Mucosa of descending colon (tissue), 3 donors: ENCODE measurements at regions not wholly inside any gene's neighbourhood (a gene's known extent, or its start where the extent isn't known, plus 50 kb on each side); places are given as distances from the start of the nearest gene placed in this dataset.

Source experiments
- ATAC-seq: fragments of 200-7000 bp; cut with Tn5 transposase; one replicate; pipeline ENCODE4 v1.9.1; 2020; ENCODE audit warnings: mild to moderate bottlenecking, moderate library complexity
- DNase-seq, 3 donors: peaks; one replicate each; pipeline ENCODE4 v3.0.0-alpha.2; 2020
- H3K36me3 ChIP-seq: fragments of 200-600 bp; one replicate; pipeline ENCODE4 v1.8.0; 2021; ENCODE audit warnings: low read depth, mild to moderate bottlenecking
- H3K4me1 ChIP-seq: fragments of 200-600 bp; one replicate; pipeline ENCODE4 v1.8.0; 2021; ENCODE audit warnings: low read depth, mild to moderate bottlenecking
- H3K4me3 ChIP-seq: fragments of 200-600 bp; one replicate; pipeline ENCODE4 v1.8.0; 2021; ENCODE audit warnings: mild to moderate bottlenecking
- H3K9me3 ChIP-seq: fragments of 200-600 bp; one replicate; pipeline ENCODE4 v1.8.0; 2021; ENCODE audit warnings: mild to moderate bottlenecking
- intact Hi-C, 2 donors: fragments of 100-400 bp; cut with DNase I in 1 of 2; cut with micrococcal nuclease in 1 of 2; formaldehyde crosslinking; loops; one replicate each; pipeline versions ENCODE4 v1.11.0 to v1.11.1; 2022; cut with DNase I, micrococcal nuclease
- TF ChIP-seq, protein P1 (sequence below): fragments of 200-600 bp; IDR thresholded peaks from one replicate; pipeline ENCODE4 v1.8.0; 2022; ENCODE audit warnings: antibody characterized with exemption, mild to moderate bottlenecking
- donor health status: DM: no; HTN: no; CAD: no; lungs with moderate emphysema.
- donor health status: DM: no; HTN: no; CAD: no.
- donor health status: DM: no; HTN: yes; CAD: no.

DNA sequence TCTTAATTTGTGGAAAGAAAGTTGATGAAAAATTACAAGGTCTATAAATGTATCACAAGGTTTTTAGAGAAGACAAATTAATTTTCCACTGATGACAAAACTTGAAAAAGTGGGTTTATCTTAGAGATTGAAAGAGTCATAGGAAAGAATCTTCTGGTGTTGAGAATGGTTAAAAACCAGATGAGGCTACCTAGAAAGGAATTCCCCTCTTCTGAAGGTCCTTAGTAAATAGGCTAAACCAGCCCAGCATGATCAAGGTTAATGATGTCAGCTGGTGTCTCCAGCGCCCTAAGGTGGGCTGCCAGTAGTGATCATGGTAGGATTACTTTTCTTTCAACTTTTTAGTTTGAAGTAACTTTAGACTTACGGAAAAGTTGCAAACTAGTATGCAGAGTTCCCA lies 71.8 kb upstream of the PGRMC2 start:
- H3K36me3 ChIP-seq, result no peaks in the 10 kb centered on the region
- no peak for DNase-seq
- intact Hi-C loops, result no loop called here
- peaks cover 5% of the 10 kb centered on the region for H3K4me1 ChIP-seq
- no peak overlapping the region for H3K4me3 ChIP-seq
- no peaks in the 10 kb centered on the region for H3K9me3 ChIP-seq
- TF ChIP-seq, protein P1, sequence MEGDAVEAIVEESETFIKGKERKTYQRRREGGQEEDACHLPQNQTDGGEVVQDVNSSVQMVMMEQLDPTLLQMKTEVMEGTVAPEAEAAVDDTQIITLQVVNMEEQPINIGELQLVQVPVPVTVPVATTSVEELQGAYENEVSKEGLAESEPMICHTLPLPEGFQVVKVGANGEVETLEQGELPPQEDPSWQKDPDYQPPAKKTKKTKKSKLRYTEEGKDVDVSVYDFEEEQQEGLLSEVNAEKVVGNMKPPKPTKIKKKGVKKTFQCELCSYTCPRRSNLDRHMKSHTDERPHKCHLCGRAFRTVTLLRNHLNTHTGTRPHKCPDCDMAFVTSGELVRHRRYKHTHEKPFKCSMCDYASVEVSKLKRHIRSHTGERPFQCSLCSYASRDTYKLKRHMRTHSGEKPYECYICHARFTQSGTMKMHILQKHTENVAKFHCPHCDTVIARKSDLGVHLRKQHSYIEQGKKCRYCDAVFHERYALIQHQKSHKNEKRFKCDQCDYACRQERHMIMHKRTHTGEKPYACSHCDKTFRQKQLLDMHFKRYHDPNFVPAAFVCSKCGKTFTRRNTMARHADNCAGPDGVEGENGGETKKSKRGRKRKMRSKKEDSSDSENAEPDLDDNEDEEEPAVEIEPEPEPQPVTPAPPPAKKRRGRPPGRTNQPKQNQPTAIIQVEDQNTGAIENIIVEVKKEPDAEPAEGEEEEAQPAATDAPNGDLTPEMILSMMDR, result no peak
- ATAC-seq, result no peak

DNA sequence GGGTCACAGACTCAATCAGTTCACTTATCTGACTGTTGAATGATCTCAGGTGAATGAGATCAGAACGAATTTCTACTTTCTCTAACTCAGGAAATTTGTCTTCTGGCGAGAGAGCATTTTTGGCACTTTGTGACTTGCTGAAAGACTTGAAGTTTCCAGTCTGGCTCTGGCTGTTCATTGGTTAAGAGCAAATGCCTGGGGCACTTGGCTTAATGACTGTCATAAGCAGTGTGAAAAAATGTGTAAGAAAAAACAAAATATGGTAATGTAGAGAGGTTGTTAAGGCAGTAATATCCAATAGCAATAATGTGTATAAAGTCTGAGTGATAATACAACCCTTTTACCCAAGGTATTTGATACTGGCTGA lies 71.3 kb upstream of the PGRMC2 start:
- DNase-seq, result no peak
- Histone ChIP-seq H3K36me3 (no peaks in the 10 kb centered on the region), H3K4me1 (peaks cover 5% of the 10 kb centered on the region), H3K9me3 (no peaks in the 10 kb centered on the region), H3K4me3 (no peak overlapping the region)
- ATAC-seq, result no peak
- intact Hi-C loops, result no loop called here
- TF ChIP-seq, protein P1, result no peak

DNA sequence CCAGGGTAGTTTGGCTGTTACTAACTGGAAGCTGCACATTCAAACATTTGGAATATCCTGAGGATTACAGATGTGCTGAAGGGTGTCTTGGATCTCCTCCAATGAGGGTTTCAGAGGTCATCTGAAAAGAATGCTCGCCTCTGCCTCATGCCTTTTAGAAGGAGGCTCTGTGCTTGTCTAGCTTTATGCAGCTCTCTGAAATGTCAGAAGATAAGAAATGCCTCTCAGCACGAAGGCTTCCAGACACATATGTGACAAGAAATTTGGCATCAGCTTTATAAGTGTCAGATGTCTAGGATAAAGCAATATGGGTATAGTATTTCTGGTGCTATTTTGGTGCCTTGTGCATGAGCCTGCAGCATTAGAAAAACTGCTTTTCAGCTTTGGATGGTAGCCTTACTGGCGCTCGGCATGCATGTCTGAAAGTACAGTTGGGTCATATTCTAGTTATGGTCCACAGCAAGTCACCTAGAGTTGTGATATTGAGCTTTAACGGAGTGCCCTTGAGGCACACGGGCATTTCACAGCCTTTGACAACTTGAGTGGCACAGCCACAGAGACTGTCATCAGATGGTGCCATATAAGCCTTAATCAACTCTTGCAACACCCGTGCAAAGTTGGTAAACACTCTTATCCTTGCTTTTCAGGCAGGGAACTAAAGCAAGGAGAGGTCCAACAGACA lies 70.8 kb upstream of the PGRMC2 start:
- Histone ChIP-seq H3K4me1 (peaks cover 5% of the 10 kb centered on the region), H3K9me3 (no peaks in the 10 kb centered on the region), H3K4me3 (no peak overlapping the region), H3K36me3 (no peaks in the 10 kb centered on the region)
- TF ChIP-seq, protein P1, result no peak
- ATAC-seq (no peak), DNase-seq (no peak)
- intact Hi-C loops, result no loop called here

DNA sequence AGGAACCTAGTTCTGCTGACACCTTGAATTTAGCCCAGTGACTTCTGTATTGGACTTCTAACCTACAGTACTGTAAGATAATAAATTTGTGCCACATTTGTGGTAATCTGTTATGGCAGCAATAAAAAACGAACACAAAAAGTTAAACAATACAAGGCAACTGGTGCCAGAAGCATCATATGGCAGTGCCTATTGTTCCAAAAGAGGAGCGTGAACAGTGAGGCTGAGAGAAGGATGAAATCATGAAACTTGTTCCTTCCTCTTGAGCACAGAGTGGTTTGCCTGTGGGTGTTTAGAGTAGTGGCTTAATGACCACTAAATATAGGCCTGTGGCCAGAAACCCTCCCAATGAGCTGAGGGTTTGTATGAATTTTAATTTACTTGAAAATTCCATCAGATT lies 69.7 kb upstream of the PGRMC2 start:
- TF ChIP-seq, protein P1, result no peak
- Histone ChIP-seq H3K4me1 (peaks cover 5% of the 10 kb centered on the region), H3K36me3 (no peaks in the 10 kb centered on the region), H3K9me3 (no peaks in the 10 kb centered on the region), H3K4me3 (no peak overlapping the region)
- DNase-seq (peak in 1 of 3 donors; percentile 17), ATAC-seq (peak; percentile 73)
- intact Hi-C loops, result no loop called here

DNA sequence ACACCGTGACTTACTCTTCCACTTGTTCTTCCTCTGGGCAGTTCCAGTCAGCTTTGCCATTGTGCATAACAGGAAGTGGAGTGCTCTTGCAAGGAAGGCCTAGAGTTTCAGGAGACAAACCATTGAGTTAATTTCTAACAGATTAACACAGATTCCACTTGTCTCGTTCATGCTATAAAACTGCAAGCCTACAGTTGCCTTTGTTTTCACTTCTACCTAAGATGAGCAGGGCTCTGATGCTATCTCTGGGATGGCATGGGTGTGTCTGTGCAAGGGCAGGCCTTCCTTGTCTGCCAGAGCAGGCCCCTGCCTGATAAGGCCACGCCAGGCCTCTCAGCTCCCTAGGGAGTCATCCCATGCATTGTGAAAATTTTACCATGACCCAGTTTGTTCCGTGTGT lies 67.7 kb upstream of the PGRMC2 start:
- H3K36me3 ChIP-seq, result no peaks in the 10 kb centered on the region
- no peak overlapping the region for H3K4me3 ChIP-seq
- H3K9me3 ChIP-seq, result no peaks in the 10 kb centered on the region
- peaks cover 5% of the 10 kb centered on the region for H3K4me1 ChIP-seq
- intact Hi-C loops, result no loop called here
- TF ChIP-seq, protein P1, result no peak
- ATAC-seq, result peak; percentile 74
- DNase-seq, result peak in 2 of 3 donors; percentile 28 to 39
